DND-41 (cell line): ENCODE measurements at regions not wholly inside any gene's neighbourhood (a gene's known extent, or its start where the extent isn't known, plus 50 kb on each side); places are given as distances from the start of the nearest gene placed in this dataset.

Source experiments
- ATAC-seq: fragments of 200-7000 bp; cut with Tn5 transposase; 3 replicates; pipeline ENCODE4 v1.9.1; 2021; ENCODE audit warnings: low read depth; ENCODE audit not compliant: insufficient read depth
- DNase-seq: peaks from one replicate; pipeline ENCODE4 v3.0.0-alpha.2; 2020
- H2AFZ ChIP-seq: 2 replicates; pipeline ENCODE4 v1.6.0; 2012; ENCODE audit warnings: low read depth, low read length
- H3K27ac ChIP-seq: 2 replicates; pipeline ENCODE4 v1.5.1; 2012; ENCODE audit warnings: low read length, inconsistent platforms
- H3K27me3 ChIP-seq: fragments of 200-600 bp; sonication (generic); 2 replicates; pipeline ENCODE4 v1.6.0; 2012; ENCODE audit warnings: low read length, mild to moderate bottlenecking, inconsistent platforms; ENCODE audit not compliant: insufficient read depth, poor library complexity
- H3K36me3 ChIP-seq: 2 replicates; pipeline ENCODE4 v1.5.1; 2012; ENCODE audit warnings: low read length, inconsistent platforms; ENCODE audit not compliant: insufficient read depth
- H3K4me1 ChIP-seq: 2 replicates; pipeline ENCODE4 v1.5.1; 2012; ENCODE audit warnings: mild to moderate bottlenecking, low read length; ENCODE audit not compliant: insufficient read depth
- H3K4me2 ChIP-seq: 2 replicates; pipeline ENCODE4 v1.6.0; 2012; ENCODE audit warnings: mild to moderate bottlenecking, moderate library complexity, low read length, inconsistent platforms; ENCODE audit not compliant: insufficient read depth
- H3K4me3 ChIP-seq, 2 experiments: fragments of 200-600 bp in 1 of 2; shearing (Covaris generic) in 1 of 2; 2 replicates each; pipeline ENCODE4 v1.5.1; 2012 to 2016; ENCODE audit warnings: inconsistent platforms in 2 of 2, low read length in 2 of 2, mild to moderate bottlenecking in 2 of 2, low read depth in 1 of 2, moderate library complexity in 1 of 2
- H3K79me2 ChIP-seq: 2 replicates; pipeline ENCODE4 v1.6.0; 2012; ENCODE audit warnings: low read length, inconsistent platforms; ENCODE audit not compliant: insufficient read depth
- H3K9ac ChIP-seq: 2 replicates; pipeline ENCODE4 v1.6.0; 2012; ENCODE audit warnings: low read depth, mild to moderate bottlenecking, inconsistent platforms, low read length, moderate library complexity
- H3K9me3 ChIP-seq: 2 replicates; pipeline ENCODE4 v1.5.1; 2012; ENCODE audit warnings: low read length, moderate library complexity, mild to moderate bottlenecking, inconsistent platforms; ENCODE audit not compliant: insufficient read depth, severe bottlenecking
- H4K20me1 ChIP-seq: 2 replicates; pipeline ENCODE4 v1.6.0; 2012; ENCODE audit warnings: low read length; ENCODE audit not compliant: insufficient read depth
- EZH2 ChIP-seq: IDR thresholded peaks from 3 replicates; pipeline ENCODE4 v1.6.1; 2012; ENCODE audit warnings: borderline replicate concordance, low read depth, mild to moderate bottlenecking, moderate library complexity, low read length, inconsistent platforms; ENCODE audit not compliant: severe bottlenecking
- TF ChIP-seq, protein P1 (sequence below): IDR thresholded peaks from 2 replicates; pipeline ENCODE4 v1.5.1; 2012; ENCODE audit warnings: borderline replicate concordance, low read length, moderate library complexity, mild to moderate bottlenecking; ENCODE audit not compliant: poor library complexity, severe bottlenecking; ENCODE audit errors: extremely low read depth

DNA sequence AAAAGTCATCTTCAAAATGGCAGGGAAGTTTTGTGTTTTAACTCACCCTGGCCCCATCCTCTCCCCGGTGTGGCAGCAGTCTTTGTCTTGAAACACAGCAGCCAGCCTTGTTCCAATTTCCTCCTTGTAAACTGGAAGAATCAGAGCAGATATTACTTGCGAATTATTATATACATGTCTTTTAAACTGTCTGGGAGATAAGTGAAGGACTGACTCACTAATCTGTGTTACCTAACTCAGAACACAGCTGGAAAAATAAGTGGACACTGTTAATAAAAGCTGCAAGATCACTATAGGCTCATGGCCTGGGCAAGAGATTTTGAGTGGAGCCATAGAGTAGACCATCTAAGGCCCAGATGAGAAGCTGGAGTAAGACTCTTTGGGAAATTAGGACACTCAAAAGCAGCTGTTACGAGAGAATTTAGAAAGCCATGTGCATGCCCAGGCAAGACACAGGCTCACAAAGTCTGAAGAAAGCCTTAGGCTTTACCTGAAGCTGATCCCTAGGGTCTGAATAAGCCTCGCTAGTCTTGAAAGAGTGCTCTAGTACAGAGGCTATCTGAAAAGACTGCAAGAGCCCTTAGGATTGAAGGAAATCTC is 233.0 kb upstream of the RAB4A start:
- no peak for TF ChIP-seq EZH2
- TF ChIP-seq, protein P1, sequence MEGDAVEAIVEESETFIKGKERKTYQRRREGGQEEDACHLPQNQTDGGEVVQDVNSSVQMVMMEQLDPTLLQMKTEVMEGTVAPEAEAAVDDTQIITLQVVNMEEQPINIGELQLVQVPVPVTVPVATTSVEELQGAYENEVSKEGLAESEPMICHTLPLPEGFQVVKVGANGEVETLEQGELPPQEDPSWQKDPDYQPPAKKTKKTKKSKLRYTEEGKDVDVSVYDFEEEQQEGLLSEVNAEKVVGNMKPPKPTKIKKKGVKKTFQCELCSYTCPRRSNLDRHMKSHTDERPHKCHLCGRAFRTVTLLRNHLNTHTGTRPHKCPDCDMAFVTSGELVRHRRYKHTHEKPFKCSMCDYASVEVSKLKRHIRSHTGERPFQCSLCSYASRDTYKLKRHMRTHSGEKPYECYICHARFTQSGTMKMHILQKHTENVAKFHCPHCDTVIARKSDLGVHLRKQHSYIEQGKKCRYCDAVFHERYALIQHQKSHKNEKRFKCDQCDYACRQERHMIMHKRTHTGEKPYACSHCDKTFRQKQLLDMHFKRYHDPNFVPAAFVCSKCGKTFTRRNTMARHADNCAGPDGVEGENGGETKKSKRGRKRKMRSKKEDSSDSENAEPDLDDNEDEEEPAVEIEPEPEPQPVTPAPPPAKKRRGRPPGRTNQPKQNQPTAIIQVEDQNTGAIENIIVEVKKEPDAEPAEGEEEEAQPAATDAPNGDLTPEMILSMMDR, result no peak
- H4K20me1 ChIP-seq, result no peaks in the 10 kb centered on the region
- no peak overlapping the region for H2AFZ ChIP-seq
- H3K79me2 ChIP-seq, result no peaks in the 10 kb centered on the region
- no peak overlapping the region for H3K4me3 ChIP-seq
- no peaks in the 10 kb centered on the region for H3K9me3 ChIP-seq
- DNase-seq (no peak), ATAC-seq (no peak)
- H3K4me2 ChIP-seq, result no peak overlapping the region
- no peaks in the 10 kb centered on the region for H3K4me1 ChIP-seq
- no peak overlapping the region for H3K9ac ChIP-seq
- no peaks in the 10 kb centered on the region for H3K36me3 ChIP-seq
- no peak overlapping the region for H3K27ac ChIP-seq
- H3K27me3 ChIP-seq, result peaks cover 12% of the 10 kb centered on the region

- Histone ChIP-seq H3K4me3 (no peak overlapping the region), H3K9ac (no peak overlapping the region), H3K36me3 (no peaks in the 10 kb centered on the region), H3K27ac (no peak overlapping the region), H2AFZ (no peak overlapping the region), H3K27me3 (peaks cover 10% of the 10 kb centered on the region), H3K4me1 (no peaks in the 10 kb centered on the region), H4K20me1 (no peaks in the 10 kb centered on the region), H3K9me3 (no peaks in the 10 kb centered on the region), H3K4me2 (no peak overlapping the region), H3K79me2 (no peaks in the 10 kb centered on the region)
- DNase-seq, result no peak
- ATAC-seq, result no peak
- TF ChIP-seq EZH2, result no peak
- TF ChIP-seq, protein P1, result no peak
Measured at GRCh38 chr1:229040630-229041358, 230.1 kb upstream of the RAB4A start.

DNA sequence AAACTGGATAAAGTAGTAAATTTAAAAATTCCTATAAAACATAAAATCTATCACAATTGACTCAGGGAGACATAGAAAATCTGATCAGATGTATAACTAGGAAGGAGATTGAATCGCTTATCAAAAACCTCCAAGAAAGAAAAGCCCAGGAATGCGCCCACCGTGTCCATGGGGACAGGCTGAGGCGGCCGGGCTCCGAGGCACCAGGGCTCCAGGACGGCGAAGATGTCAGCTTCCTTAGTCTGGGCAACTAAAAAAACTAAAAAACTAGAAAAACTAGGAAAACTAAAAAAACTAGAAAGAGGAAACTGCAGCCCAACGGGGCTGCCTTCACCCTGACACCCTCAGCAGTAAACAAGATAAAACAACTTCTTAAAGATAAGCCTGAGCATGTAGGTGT is 229.0 kb upstream of the RAB4A start:
- Histone ChIP-seq H3K79me2 (no peaks in the 10 kb centered on the region), H3K9ac (no peak overlapping the region), H4K20me1 (no peaks in the 10 kb centered on the region), H3K4me1 (no peaks in the 10 kb centered on the region), H3K27me3 (peaks cover 10% of the 10 kb centered on the region), H3K4me2 (no peak overlapping the region), H3K4me3 (no peak overlapping the region), H2AFZ (no peak overlapping the region), H3K36me3 (no peaks in the 10 kb centered on the region), H3K9me3 (no peaks in the 10 kb centered on the region), H3K27ac (no peak overlapping the region)
- no peak for ATAC-seq
- TF ChIP-seq EZH2, result no peak
- TF ChIP-seq, protein P1, result no peak
- DNase-seq, result no peak
